GM23338 (cell line): ENCODE measurements at regions not wholly inside any gene's neighbourhood (a gene's known extent, or its start where the extent isn't known, plus 50 kb on each side); places are given as distances from the start of the nearest gene placed in this dataset.

Experiments used
- ATAC-seq: fragments of 200-7000 bp; cut with Tn5 transposase; 3 replicates; pipeline ENCODE4 v1.9.1; 2020
- DNase-seq: peaks from one replicate; pipeline ENCODE4 v3.0.0-alpha.2; 2015; ENCODE audit warnings: low spot score
- H2AFZ ChIP-seq: fragments of 200-600 bp; sonication (generic); 2 replicates; pipeline ENCODE4 v1.8.0; 2016; ENCODE audit warnings: antibody characterized with exemption, mild to moderate bottlenecking, moderate library complexity
- H3F3A ChIP-seq: fragments of 200-600 bp; sonication (generic); replicated peaks from 2 replicates; pipeline ENCODE4 v1.8.0; 2017; ENCODE audit warnings: antibody characterized with exemption, mixed run types, low read depth
- H3K27ac ChIP-seq: fragments of 200-600 bp; sonication (generic); 2 replicates; pipeline ENCODE4 v1.6.1; 2016; ENCODE audit warnings: low read depth
- H3K27me3 ChIP-seq: fragments of 200-600 bp; sonication (generic); 2 replicates; pipeline ENCODE4 v1.8.0; 2016; ENCODE audit warnings: mild to moderate bottlenecking, mixed run types, moderate library complexity; ENCODE audit not compliant: insufficient read depth
- H3K36me3 ChIP-seq: fragments of 200-600 bp; sonication (generic); 2 replicates; pipeline ENCODE4 v1.8.0; 2016; ENCODE audit warnings: mild to moderate bottlenecking; ENCODE audit not compliant: insufficient read depth
- H3K4me1 ChIP-seq: fragments of 200-600 bp; sonication (generic); 2 replicates; pipeline ENCODE4 v1.8.0; 2016; ENCODE audit warnings: mild to moderate bottlenecking, moderate library complexity; ENCODE audit not compliant: insufficient read depth
- H3K4me2 ChIP-seq: fragments of 200-600 bp; sonication (generic); 2 replicates; pipeline ENCODE4 v1.7.1; 2017; ENCODE audit warnings: mixed run types
- H3K4me3 ChIP-seq: fragments of 200-600 bp; sonication (generic); 2 replicates; pipeline ENCODE4 v1.6.1; 2016; ENCODE audit warnings: mixed run types
- H3K79me2 ChIP-seq: fragments of 200-600 bp; sonication (generic); replicated peaks from 2 replicates; pipeline ENCODE4 v1.8.0; 2017; ENCODE audit warnings: mild to moderate bottlenecking; ENCODE audit not compliant: insufficient read depth
- H3K9me2 ChIP-seq: fragments of 200-600 bp; sonication (generic); 2 replicates; pipeline ENCODE4 v1.8.0; 2017; ENCODE audit not compliant: insufficient read depth
- H4K20me1 ChIP-seq: fragments of 200-600 bp; sonication (generic); replicated peaks from 2 replicates; pipeline ENCODE4 v1.8.0; 2017; ENCODE audit warnings: mild to moderate bottlenecking; ENCODE audit not compliant: insufficient read depth
- H3K27ac Mint-ChIP-seq: 2 replicates; pipeline ENCODE4 v1.8.0; 2020; ENCODE audit warnings: inconsistent platforms, mild to moderate bottlenecking, moderate library complexity, mixed read lengths
- H3K27me3 Mint-ChIP-seq: 3 replicates; pipeline ENCODE4 v1.8.0; 2022; ENCODE audit warnings: low read depth, mild to moderate bottlenecking, moderate library complexity, mixed read lengths, inconsistent platforms; ENCODE audit not compliant: insufficient read depth, poor library complexity
- H3K36me3 Mint-ChIP-seq: 3 replicates; pipeline ENCODE4 v1.8.0; 2021; ENCODE audit warnings: low read depth, mild to moderate bottlenecking, inconsistent platforms, moderate library complexity, mixed read lengths
- H3K4me1 Mint-ChIP-seq: 3 replicates; pipeline ENCODE4 v1.8.0; 2020; ENCODE audit warnings: mild to moderate bottlenecking, inconsistent platforms, mixed read lengths
- H3K4me3 Mint-ChIP-seq: 3 replicates; pipeline ENCODE4 v1.8.0; 2021; ENCODE audit warnings: moderate library complexity, mild to moderate bottlenecking, inconsistent platforms, mixed read lengths
- H3K9me3 Mint-ChIP-seq: 3 replicates; pipeline ENCODE4 v1.8.0; 2020; ENCODE audit warnings: moderate library complexity, mild to moderate bottlenecking, inconsistent platforms, mixed read lengths
- CREB1 ChIP-seq: fragments of 250-450 bp; sonication (Bioruptor Pico); IDR thresholded peaks from 2 replicates; pipeline ENCODE4 v1.5.0; 2020; ENCODE audit warnings: low read depth, mild to moderate bottlenecking, moderate library complexity
- ETS1 ChIP-seq: IDR thresholded peaks from 2 replicates; pipeline ENCODE4 v1.6.1; 2016; ENCODE audit warnings: antibody characterized with exemption
- EZH2phosphoT487 ChIP-seq: fragments of 200-600 bp; sonication (generic); IDR thresholded peaks from one replicate; pipeline ENCODE4 v1.8.1; 2018; ENCODE audit warnings: antibody characterized with exemption; ENCODE audit not compliant: unreplicated experiment
- JUNB ChIP-seq: IDR thresholded peaks from one replicate; pipeline ENCODE4 v1.6.1; 2016; ENCODE audit warnings: antibody characterized with exemption; ENCODE audit not compliant: unreplicated experiment
- REST ChIP-seq: IDR thresholded peaks from one replicate; pipeline ENCODE4 v1.6.1; 2018; ENCODE audit warnings: antibody characterized with exemption; ENCODE audit not compliant: unreplicated experiment
- ZNF114 ChIP-seq: fragments of 250-450 bp; sonication (Bioruptor Pico); IDR thresholded peaks from 2 replicates; pipeline ENCODE4 v1.5.0; 2020; ENCODE audit warnings: mild to moderate bottlenecking, moderate library complexity
- TF ChIP-seq, protein P1 (sequence below), 2 experiments: fragments of 200-600 bp in 1 of 2; sonication (generic) in 1 of 2; conservative IDR thresholded peaks; 2 replicates each; pipeline versions ENCODE4 v1.5.1 to v1.6.1; 2016 to 2017; ENCODE audit warnings: antibody characterized with exemption in 2 of 2, low read depth in 2 of 2, mild to moderate bottlenecking in 2 of 2, moderate library complexity in 1 of 2
- TF ChIP-seq, protein P2 (sequence below): fragments of 250-450 bp; sonication (Bioruptor Pico); IDR thresholded peaks from 2 replicates; pipeline ENCODE4 v1.5.0; 2020; ENCODE audit warnings: mild to moderate bottlenecking, moderate library complexity

DNA sequence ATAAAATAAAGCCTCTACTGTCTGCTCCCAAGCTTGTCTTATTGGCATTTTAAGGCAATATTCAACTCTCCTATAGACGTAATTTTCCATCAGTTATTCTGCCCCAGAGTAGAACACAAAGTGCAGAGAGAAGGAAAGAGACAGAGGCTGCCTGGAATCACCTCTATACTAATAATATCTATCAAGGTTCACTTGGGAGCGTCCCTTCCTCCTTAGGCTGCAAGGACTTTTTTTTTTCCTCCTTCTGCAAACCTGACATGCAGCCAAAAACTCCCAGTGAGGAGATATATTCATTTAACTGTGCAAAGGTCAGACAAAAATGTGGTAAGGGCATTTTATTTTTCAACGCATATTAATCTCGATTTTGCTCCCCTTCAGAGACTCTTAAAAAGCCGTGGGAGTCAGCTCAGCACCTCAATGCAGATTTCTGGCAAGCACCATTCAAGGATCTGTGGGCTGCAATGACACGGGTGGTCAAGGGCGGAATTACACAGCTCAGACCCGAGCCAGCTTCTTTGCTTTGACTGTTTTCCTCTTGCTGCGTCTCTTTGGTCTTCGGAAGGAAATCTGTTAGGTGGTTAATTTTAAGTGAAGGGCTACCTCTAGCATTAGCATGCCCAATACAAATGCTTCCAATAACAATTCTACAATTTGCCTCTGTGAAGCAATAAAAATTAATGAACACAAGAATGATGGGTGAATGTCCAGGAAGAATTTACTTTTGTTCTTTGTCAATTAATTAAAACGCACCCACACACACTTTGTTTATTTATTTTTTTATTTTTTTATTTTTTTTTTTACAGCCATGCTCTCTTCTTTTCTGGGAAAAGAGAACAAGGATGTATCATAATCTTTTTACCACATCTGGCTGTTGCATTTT is 587.7 kb upstream of the GRAMD2B start:
- TF ChIP-seq REST (no peak), EZH2phosphoT487 (no peak), JUNB (no peak), ETS1 (no peak), ZNF114 (no peak), CREB1 (no peak)
- TF ChIP-seq, protein P1, sequence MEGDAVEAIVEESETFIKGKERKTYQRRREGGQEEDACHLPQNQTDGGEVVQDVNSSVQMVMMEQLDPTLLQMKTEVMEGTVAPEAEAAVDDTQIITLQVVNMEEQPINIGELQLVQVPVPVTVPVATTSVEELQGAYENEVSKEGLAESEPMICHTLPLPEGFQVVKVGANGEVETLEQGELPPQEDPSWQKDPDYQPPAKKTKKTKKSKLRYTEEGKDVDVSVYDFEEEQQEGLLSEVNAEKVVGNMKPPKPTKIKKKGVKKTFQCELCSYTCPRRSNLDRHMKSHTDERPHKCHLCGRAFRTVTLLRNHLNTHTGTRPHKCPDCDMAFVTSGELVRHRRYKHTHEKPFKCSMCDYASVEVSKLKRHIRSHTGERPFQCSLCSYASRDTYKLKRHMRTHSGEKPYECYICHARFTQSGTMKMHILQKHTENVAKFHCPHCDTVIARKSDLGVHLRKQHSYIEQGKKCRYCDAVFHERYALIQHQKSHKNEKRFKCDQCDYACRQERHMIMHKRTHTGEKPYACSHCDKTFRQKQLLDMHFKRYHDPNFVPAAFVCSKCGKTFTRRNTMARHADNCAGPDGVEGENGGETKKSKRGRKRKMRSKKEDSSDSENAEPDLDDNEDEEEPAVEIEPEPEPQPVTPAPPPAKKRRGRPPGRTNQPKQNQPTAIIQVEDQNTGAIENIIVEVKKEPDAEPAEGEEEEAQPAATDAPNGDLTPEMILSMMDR (conservative IDR thresholded peaks at IDR 0.05; ENCODE audit: low read depth in 2 of 2), result peak; percentile 66 to 71
- Histone ChIP-seq H3K27me3 (no peaks in the 10 kb centered on the region), H3K27ac (peak overlapping the region; percentile 10; the same call in 1 of the 2 replicates), H3K4me3 (no peak overlapping the region), H3K79me2 (no peaks in the 10 kb centered on the region), H3K4me1 (peaks cover 24% of the 10 kb centered on the region), H3K9me2 (no peaks in the 10 kb centered on the region), H3K4me2 (peak overlapping the region; percentile 21; the same call in 1 of the 2 replicates), H2AFZ (peak overlapping the region; percentile 77; the same call in 1 of the 2 replicates), H4K20me1 (no peaks in the 10 kb centered on the region), H3K36me3 (no peaks in the 10 kb centered on the region), H3F3A (no peaks in the 10 kb centered on the region)
- no peak overlapping the region for H3K27ac Mint-ChIP-seq
- H3K4me3 Mint-ChIP-seq, result no peak overlapping the region
- peaks cover 9% of the 10 kb centered on the region; the same call in 2 of the 3 replicates for H3K9me3 Mint-ChIP-seq
- H3K4me1 Mint-ChIP-seq, result peaks cover 24% of the 10 kb centered on the region
- ATAC-seq (peak; percentile 98), DNase-seq (peak; percentile 83)
- H3K27me3 Mint-ChIP-seq, result peaks cover 2% of the 10 kb centered on the region
- H3K36me3 Mint-ChIP-seq, result peaks cover 5% of the 10 kb centered on the region; the same call in 2 of the 3 replicates

GRCh38 chr5:125836256-125836655 is 587.0 kb upstream of the GRAMD2B start:
- H3K4me2 ChIP-seq, result no peak overlapping the region
- no peak overlapping the region for H3K4me3 ChIP-seq
- H3K4me3 Mint-ChIP-seq, result no peak overlapping the region
- DNase-seq (no peak), ATAC-seq (no peak)
- H3K27ac Mint-ChIP-seq, result no peak overlapping the region
- H3K4me1 ChIP-seq, result peaks cover 24% of the 10 kb centered on the region
- H3K27ac ChIP-seq, result no peak overlapping the region
- peaks cover 10% of the 10 kb centered on the region for H3K36me3 Mint-ChIP-seq
- no peak overlapping the region for H2AFZ ChIP-seq
- no peaks in the 10 kb centered on the region for H3F3A ChIP-seq
- no peaks in the 10 kb centered on the region for H4K20me1 ChIP-seq
- H3K79me2 ChIP-seq, result no peaks in the 10 kb centered on the region
- no peaks in the 10 kb centered on the region for H3K36me3 ChIP-seq
- H3K4me1 Mint-ChIP-seq, result peaks cover 24% of the 10 kb centered on the region
- no peaks in the 10 kb centered on the region for H3K27me3 ChIP-seq
- peaks cover 14% of the 10 kb centered on the region; the same call in 2 of the 3 replicates for H3K9me3 Mint-ChIP-seq
- H3K27me3 Mint-ChIP-seq, result peaks cover 2% of the 10 kb centered on the region
- no peaks in the 10 kb centered on the region for H3K9me2 ChIP-seq
- TF ChIP-seq, protein P2, sequence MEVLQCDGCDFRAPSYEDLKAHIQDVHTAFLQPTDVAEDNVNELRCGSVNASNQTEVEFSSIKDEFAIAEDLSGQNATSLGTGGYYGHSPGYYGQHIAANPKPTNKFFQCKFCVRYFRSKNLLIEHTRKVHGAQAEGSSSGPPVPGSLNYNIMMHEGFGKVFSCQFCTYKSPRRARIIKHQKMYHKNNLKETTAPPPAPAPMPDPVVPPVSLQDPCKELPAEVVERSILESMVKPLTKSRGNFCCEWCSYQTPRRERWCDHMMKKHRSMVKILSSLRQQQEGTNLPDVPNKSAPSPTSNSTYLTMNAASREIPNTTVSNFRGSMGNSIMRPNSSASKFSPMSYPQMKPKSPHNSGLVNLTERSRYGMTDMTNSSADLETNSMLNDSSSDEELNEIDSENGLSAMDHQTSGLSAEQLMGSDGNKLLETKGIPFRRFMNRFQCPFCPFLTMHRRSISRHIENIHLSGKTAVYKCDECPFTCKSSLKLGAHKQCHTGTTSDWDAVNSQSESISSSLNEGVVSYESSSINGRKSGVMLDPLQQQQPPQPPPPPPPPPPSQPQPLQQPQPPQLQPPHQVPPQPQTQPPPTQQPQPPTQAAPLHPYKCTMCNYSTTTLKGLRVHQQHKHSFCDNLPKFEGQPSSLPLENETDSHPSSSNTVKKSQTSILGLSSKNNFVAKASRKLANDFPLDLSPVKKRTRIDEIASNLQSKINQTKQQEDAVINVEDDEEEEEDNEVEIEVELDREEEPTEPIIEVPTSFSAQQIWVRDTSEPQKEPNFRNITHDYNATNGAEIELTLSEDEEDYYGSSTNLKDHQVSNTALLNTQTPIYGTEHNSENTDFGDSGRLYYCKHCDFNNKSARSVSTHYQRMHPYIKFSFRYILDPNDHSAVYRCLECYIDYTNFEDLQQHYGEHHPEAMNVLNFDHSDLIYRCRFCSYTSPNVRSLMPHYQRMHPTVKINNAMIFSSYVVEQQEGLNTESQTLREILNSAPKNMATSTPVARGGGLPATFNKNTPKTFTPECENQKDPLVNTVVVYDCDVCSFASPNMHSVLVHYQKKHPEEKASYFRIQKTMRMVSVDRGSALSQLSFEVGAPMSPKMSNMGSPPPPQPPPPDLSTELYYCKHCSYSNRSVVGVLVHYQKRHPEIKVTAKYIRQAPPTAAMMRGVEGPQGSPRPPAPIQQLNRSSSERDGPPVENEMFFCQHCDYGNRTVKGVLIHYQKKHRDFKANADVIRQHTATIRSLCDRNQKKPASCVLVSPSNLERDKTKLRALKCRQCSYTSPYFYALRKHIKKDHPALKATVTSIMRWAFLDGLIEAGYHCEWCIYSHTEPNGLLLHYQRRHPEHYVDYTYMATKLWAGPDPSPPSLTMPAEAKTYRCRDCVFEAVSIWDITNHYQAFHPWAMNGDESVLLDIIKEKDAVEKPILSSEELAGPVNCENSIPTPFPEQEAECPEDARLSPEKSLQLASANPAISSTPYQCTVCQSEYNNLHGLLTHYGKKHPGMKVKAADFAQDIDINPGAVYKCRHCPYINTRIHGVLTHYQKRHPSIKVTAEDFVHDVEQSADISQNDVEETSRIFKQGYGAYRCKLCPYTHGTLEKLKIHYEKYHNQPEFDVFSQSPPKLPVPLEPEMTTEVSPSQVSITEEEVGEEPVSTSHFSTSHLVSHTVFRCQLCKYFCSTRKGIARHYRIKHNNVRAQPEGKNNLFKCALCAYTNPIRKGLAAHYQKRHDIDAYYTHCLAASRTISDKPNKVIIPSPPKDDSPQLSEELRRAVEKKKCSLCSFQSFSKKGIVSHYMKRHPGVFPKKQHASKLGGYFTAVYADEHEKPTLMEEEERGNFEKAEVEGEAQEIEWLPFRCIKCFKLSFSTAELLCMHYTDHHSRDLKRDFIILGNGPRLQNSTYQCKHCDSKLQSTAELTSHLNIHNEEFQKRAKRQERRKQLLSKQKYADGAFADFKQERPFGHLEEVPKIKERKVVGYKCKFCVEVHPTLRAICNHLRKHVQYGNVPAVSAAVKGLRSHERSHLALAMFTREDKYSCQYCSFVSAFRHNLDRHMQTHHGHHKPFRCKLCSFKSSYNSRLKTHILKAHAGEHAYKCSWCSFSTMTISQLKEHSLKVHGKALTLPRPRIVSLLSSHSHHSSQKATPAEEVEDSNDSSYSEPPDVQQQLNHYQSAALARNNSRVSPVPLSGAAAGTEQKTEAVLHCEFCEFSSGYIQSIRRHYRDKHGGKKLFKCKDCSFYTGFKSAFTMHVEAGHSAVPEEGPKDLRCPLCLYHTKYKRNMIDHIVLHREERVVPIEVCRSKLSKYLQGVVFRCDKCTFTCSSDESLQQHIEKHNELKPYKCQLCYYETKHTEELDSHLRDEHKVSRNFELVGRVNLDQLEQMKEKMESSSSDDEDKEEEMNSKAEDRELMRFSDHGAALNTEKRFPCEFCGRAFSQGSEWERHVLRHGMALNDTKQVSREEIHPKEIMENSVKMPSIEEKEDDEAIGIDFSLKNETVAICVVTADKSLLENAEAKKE, result no peak
